H1 (cell line): ENCODE measurements at regions not wholly inside any gene's neighbourhood (a gene's known extent, or its start where the extent isn't known, plus 50 kb on each side); places are given as distances from the start of the nearest gene placed in this dataset.

Experiments used
- CTCF ChIA-PET: fragments of 300-600 bp; sonication (Branson Sonifier 250); formaldehyde crosslinking; loops from one replicate; lab custom pipeline; 2021; ENCODE audit not compliant: partially characterized antibody; lab: Charles Lee
- POLR2A ChIA-PET: fragments of 300-600 bp; sonication (Branson Sonifier 250); formaldehyde crosslinking; loops from one replicate; lab custom pipeline; 2021; ENCODE audit warnings: inconsistent platforms; ENCODE audit not compliant: partially characterized antibody; lab: Charles Lee
- DNase-seq, 2 experiments: peaks; one replicate each; pipeline versions ENCODE4 v3.0.0 to v3.0.0-alpha.2; 2010 to 2022; ENCODE audit warnings: low spot score in 2 of 2, low read depth in 1 of 2, mixed read lengths in 1 of 2
- FAIRE-seq: peaks from 2 replicates; lab custom pipeline; 2011; peaks lifted over from hg19 to GRCh38; lab: Jason Lieb, UNC
- H2AFZ ChIP-seq: 2 replicates; pipeline ENCODE4 v1.8.1; 2012; ENCODE audit warnings: low read length, inconsistent platforms
- H2AK5ac ChIP-seq: 2 replicates; pipeline ENCODE4 v1.6.1; 2013; ENCODE audit warnings: low read depth, low read length
- H2BK120ac ChIP-seq: replicated peaks from 2 replicates; pipeline ENCODE3; 2013; ENCODE audit warnings: low read depth, low read length, inconsistent platforms
- H2BK12ac ChIP-seq: 2 replicates; pipeline ENCODE4 v1.6.1; 2013; ENCODE audit warnings: low read depth, low read length
- H2BK15ac ChIP-seq: 2 replicates; pipeline ENCODE4 v1.6.1; 2013; ENCODE audit warnings: low read length
- H2BK20ac ChIP-seq: 2 replicates; pipeline ENCODE4 v1.6.1; 2013; ENCODE audit warnings: low read length
- H2BK5ac ChIP-seq: 2 replicates; pipeline ENCODE4 v1.6.1; 2013; ENCODE audit warnings: low read depth, low read length
- H3K14ac ChIP-seq: 2 replicates; pipeline ENCODE4 v1.6.1; 2013; ENCODE audit warnings: inconsistent platforms; ENCODE audit not compliant: insufficient read length
- H3K18ac ChIP-seq: 2 replicates; pipeline ENCODE4 v1.6.1; 2013; ENCODE audit warnings: low read length; ENCODE audit errors: extremely low read depth
- H3K23ac ChIP-seq: 2 replicates; pipeline ENCODE4 v1.6.1; 2013; ENCODE audit warnings: inconsistent platforms; ENCODE audit not compliant: insufficient read length
- H3K23me2 ChIP-seq: 2 replicates; pipeline ENCODE4 v1.6.1; 2013; ENCODE audit warnings: low read depth, low read length
- H3K27ac ChIP-seq: 2 replicates; pipeline ENCODE4 v1.6.1; 2011; ENCODE audit warnings: low read depth, low read length, inconsistent platforms
- H3K27me3 ChIP-seq, 4 experiments: replicated peaks in 1 of 4; 1 replicate in 1 of 4; 2 replicates in 3 of 4; pipeline versions ENCODE4 v1.6.1 to v1.8.1; 2011 to 2013; ENCODE audit warnings: low read length in 3 of 4, mild to moderate bottlenecking in 3 of 4, inconsistent platforms in 2 of 4, mixed read lengths in 2 of 4, moderate library complexity in 1 of 4; ENCODE audit not compliant: control insufficient read depth in 3 of 4, insufficient read depth in 3 of 4; ENCODE audit errors: extremely low read depth in 1 of 4
- H3K36me3 ChIP-seq, 4 experiments: 2 replicates each; pipeline versions ENCODE4 v1.6.1 to v1.8.1; 2011 to 2013; ENCODE audit warnings: mild to moderate bottlenecking in 4 of 4, low read length in 3 of 4, moderate library complexity in 2 of 4, control low read depth in 1 of 4, inconsistent platforms in 1 of 4; ENCODE audit not compliant: insufficient read depth in 4 of 4, control insufficient read depth in 2 of 4
- H3K4ac ChIP-seq: replicated peaks from 2 replicates; pipeline ENCODE3; 2013; ENCODE audit warnings: low read length, low read depth, mixed read lengths, inconsistent platforms; ENCODE audit not compliant: insufficient read length
- H3K4me1 ChIP-seq, 4 experiments: replicated peaks in 1 of 4; 1 replicate in 1 of 4; 2 replicates in 3 of 4; pipeline versions ENCODE4 v1.6.1 to v1.8.1; 2011 to 2013; ENCODE audit warnings: low read length in 3 of 4, inconsistent platforms in 2 of 4, mixed read lengths in 1 of 4; ENCODE audit not compliant: insufficient read depth in 4 of 4, control insufficient read depth in 3 of 4
- H3K4me2 ChIP-seq, 2 experiments: 2 replicates each; pipeline versions ENCODE4 v1.6.1 to v1.8.1; 2011 to 2013; ENCODE audit warnings: low read depth in 2 of 2, low read length in 2 of 2, control low read depth in 1 of 2, inconsistent platforms in 1 of 2, mild to moderate bottlenecking in 1 of 2; ENCODE audit not compliant: insufficient read depth in 1 of 2
- H3K4me3 ChIP-seq, 4 experiments: fragments of 200-600, 300-600 bp in 1 of 4; sonication (generic), shearing (Covaris generic), sonication (Bioruptor Twin) in 1 of 4; 2 replicates each; pipeline versions ENCODE4 v1.5.1 to v1.8.1; 2011 to 2016; ENCODE audit warnings: low read length in 4 of 4, low read depth in 3 of 4, control low read depth in 2 of 4, inconsistent platforms in 2 of 4, mild to moderate bottlenecking in 2 of 4, mixed read lengths in 1 of 4, moderate library complexity in 1 of 4; ENCODE audit not compliant: insufficient read depth in 2 of 4; ENCODE audit errors: extremely low read depth in 1 of 4
- H3K56ac ChIP-seq: replicated peaks from 2 replicates; pipeline ENCODE3; 2013; ENCODE audit warnings: low read depth, mild to moderate bottlenecking, mixed read lengths, low read length, inconsistent platforms; ENCODE audit not compliant: insufficient read length
- H3K79me1 ChIP-seq: 2 replicates; pipeline ENCODE4 v1.6.1; 2013; ENCODE audit warnings: low read depth, low read length, control low read depth
- H3K79me2 ChIP-seq, 2 experiments: 2 replicates each; pipeline versions ENCODE4 v1.6.1 to v1.8.1; 2012 to 2013; ENCODE audit warnings: low read length in 2 of 2, mild to moderate bottlenecking in 2 of 2, inconsistent platforms in 1 of 2; ENCODE audit not compliant: insufficient read depth in 2 of 2, control insufficient read depth in 1 of 2
- H3K9ac ChIP-seq, 4 experiments: replicated peaks in 1 of 4; 1 replicate in 1 of 4; 2 replicates in 3 of 4; pipeline versions ENCODE4 v1.6.1 to v1.8.1; 2011 to 2013; ENCODE audit warnings: low read depth in 3 of 4, low read length in 3 of 4, control low read depth in 2 of 4, mild to moderate bottlenecking in 2 of 4, moderate library complexity in 2 of 4, inconsistent platforms in 1 of 4; ENCODE audit errors: extremely low read depth in 1 of 4
- H3K9me3 ChIP-seq, 2 experiments: 2 replicates each; pipeline versions ENCODE4 v1.6.1 to v1.8.1; 2012 to 2013; ENCODE audit warnings: mild to moderate bottlenecking in 2 of 2, moderate library complexity in 2 of 2, control low read depth in 1 of 2, inconsistent platforms in 1 of 2, low read depth in 1 of 2, low read length in 1 of 2, mixed read lengths in 1 of 2; ENCODE audit not compliant: insufficient read depth in 2 of 2
- H4K20me1 ChIP-seq, 2 experiments: replicated peaks in 1 of 2; 2 replicates each; pipeline versions ENCODE3 to v1.8.1; 2011 to 2013; ENCODE audit warnings: inconsistent platforms in 2 of 2, low read length in 2 of 2, mild to moderate bottlenecking in 1 of 2; ENCODE audit not compliant: insufficient read depth in 2 of 2, control insufficient read depth in 1 of 2
- H4K5ac ChIP-seq: 2 replicates; pipeline ENCODE4 v1.6.1; 2013; ENCODE audit warnings: low read length, low read depth, mixed read lengths, inconsistent platforms; ENCODE audit not compliant: insufficient read length
- H4K8ac ChIP-seq: 2 replicates; pipeline ENCODE4 v1.8.0; 2013; ENCODE audit warnings: mild to moderate bottlenecking, moderate library complexity, low read length, inconsistent platforms; ENCODE audit not compliant: insufficient read depth; ENCODE audit errors: extremely low read depth
- H4K91ac ChIP-seq: replicated peaks from 2 replicates; pipeline ENCODE3; 2013; ENCODE audit warnings: low read length, mixed read lengths, inconsistent platforms; ENCODE audit not compliant: insufficient read length
- BACH1 ChIP-seq: IDR thresholded peaks from 2 replicates; pipeline ENCODE4 v1.6.1; 2012; ENCODE audit warnings: low read length, improper control_type of control experiment
- CHD2 ChIP-seq: IDR thresholded peaks from 2 replicates; pipeline ENCODE4 v1.6.1; 2012; ENCODE audit warnings: low read length, improper control_type of control experiment
- CTCF ChIP-seq, 3 experiments: IDR thresholded peaks; 1 replicate in 2 of 3; 2 replicates in 1 of 3; pipeline versions ENCODE4 v1.5.1 to v1.6.1; 2011; ENCODE audit warnings: low read length in 3 of 3, mild to moderate bottlenecking in 3 of 3, inconsistent platforms in 2 of 3, low read depth in 1 of 3, moderate library complexity in 1 of 3; ENCODE audit not compliant: insufficient read depth in 1 of 3; ENCODE audit errors: control extremely low read depth in 1 of 3
- GTF2F1 ChIP-seq: IDR thresholded peaks from 2 replicates; pipeline ENCODE4 v1.6.1; 2012; ENCODE audit warnings: low read depth, low read length, improper control_type of control experiment, borderline replicate concordance
- PHF8 ChIP-seq: fragments of 200-600 bp; sonication (generic); conservative IDR thresholded peaks from 2 replicates; pipeline ENCODE4 v1.7.1; 2012; ENCODE audit warnings: low read depth, mild to moderate bottlenecking, inconsistent platforms, low read length, moderate library complexity
- POLR2A ChIP-seq, 2 experiments: IDR thresholded peaks; 1 replicate in 1 of 2; 2 replicates in 1 of 2; pipeline ENCODE4 v1.6.1; 2011; ENCODE audit warnings: low read depth in 2 of 2, low read length in 2 of 2, mild to moderate bottlenecking in 2 of 2; ENCODE audit errors: control extremely low read depth in 1 of 2
- USF2 ChIP-seq: IDR thresholded peaks from 2 replicates; pipeline ENCODE4 v1.6.1; 2011; ENCODE audit warnings: low read length, improper control_type of control experiment
- ZNF274 ChIP-seq: IDR thresholded peaks from 2 replicates; pipeline ENCODE4 v1.7.0; 2012; ENCODE audit warnings: low read length, borderline replicate concordance; ENCODE audit errors: extremely low read depth
- WGBS, 2 experiments: shearing (Covaris generic) in 1 of 2; methylation state at CpG; one replicate each; pipeline versions ENCODE4 v1.1.6 to v1.1.7; 2013 to 2015; ENCODE audit warnings: low lambda C conversion rate in 2 of 2, mixed read lengths in 2 of 2, inconsistent platforms in 1 of 2, low coverage in 1 of 2, missing lambda C conversion rate in 1 of 2; ENCODE audit not compliant: insufficient replicate concordance in 2 of 2, insufficient coverage in 1 of 2, insufficient read length in 1 of 2; ENCODE audit errors: extremely low coverage in 1 of 2, missing lambda C conversion rate in 1 of 2; 5-methylcytosine and 5-hydroxymethylcytosine counted together

DNA sequence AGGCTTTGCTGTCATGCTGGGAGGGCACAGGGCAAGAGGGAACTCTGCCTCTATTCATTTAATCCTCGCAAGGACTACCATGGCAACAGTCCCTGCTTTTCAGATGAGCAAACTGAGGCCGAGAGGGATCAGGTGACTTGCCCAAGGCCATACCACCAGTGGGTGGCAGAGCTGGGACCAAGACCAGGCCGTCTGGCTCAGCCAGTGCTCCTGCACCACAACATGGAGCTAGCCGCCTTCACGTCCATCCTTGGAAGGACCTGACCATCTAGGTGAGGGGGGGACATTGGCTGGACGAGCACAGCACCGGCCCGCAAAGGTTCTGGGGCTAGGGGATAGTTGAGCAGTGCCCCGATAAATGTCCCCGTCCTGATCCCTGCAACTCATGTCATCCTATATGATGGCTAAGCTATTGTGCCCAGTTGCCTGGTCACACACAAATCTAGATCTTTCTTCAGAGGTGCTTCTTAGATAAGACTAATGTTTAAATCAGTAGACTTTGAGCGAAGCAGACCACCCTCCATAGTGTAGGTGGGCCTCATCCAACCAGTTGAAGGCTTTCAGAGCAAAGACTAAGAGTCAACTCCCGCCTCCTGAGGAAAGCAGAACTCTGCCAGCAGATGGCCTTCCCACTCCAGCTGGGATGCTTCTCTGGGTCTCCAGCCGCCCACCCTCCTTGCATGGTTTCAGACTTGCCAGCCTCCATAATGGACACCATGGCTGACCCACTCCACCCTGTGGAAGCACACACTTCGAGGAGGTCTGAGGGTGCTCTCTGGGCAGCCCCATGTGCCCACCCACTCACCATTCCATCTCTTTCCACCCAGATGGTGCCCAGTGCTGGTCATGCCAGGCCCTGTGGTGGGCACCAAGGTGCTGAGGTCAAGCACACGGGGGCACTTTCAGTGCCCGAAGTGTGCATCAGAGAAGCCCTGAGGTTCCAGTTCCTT is 214.8 kb upstream of the RAB6C start:
- peaks cover 4% of the 10 kb centered on the region for H3K23me2 ChIP-seq
- H3K56ac ChIP-seq, result no peak overlapping the region
- no peak overlapping the region for H3K14ac ChIP-seq
- H4K5ac ChIP-seq, result no peak overlapping the region
- no peak overlapping the region for H4K91ac ChIP-seq
- H4K20me1 ChIP-seq, result peaks cover 0 to 3% of the 10 kb centered on the region in 2 experiments
- no peak overlapping the region for H3K9ac ChIP-seq
- peaks cover 0 to 6% (median 0%) of the 10 kb centered on the region in 4 experiments; a peak in 3 of 7 replicates for H3K4me1 ChIP-seq
- no peak overlapping the region for H3K4me2 ChIP-seq
- H2BK20ac ChIP-seq, result no peak overlapping the region
- no peak overlapping the region for H4K8ac ChIP-seq
- ChIA-PET POLR2A (interaction anchor here (0.9 kb wide), 1 partner anchor 12 kb away, joined by 3 read pairs; no protein-coding TSS in a partner anchor), CTCF (interaction anchor here (0.9 to 1.7 kb wide), 8 partner anchors 12 to 158 kb away, joined by 3 to 6 read pairs (median 3); no protein-coding TSS in a partner anchor)
- no peaks in the 10 kb centered on the region for H3K27me3 ChIP-seq
- no peak overlapping the region for H3K27ac ChIP-seq
- no peak overlapping the region for H3K4me3 ChIP-seq
- no peak overlapping the region for H2AK5ac ChIP-seq
- H3K23ac ChIP-seq, result no peak overlapping the region
- DNase-seq, result no peak
- no peak overlapping the region for H3K4ac ChIP-seq
- H3K79me1 ChIP-seq, result no peaks in the 10 kb centered on the region
- H2BK12ac ChIP-seq, result no peak overlapping the region; the same call in 1 of the 2 replicates
- no peaks in the 10 kb centered on the region for H3K9me3 ChIP-seq
- no peak overlapping the region for H3K18ac ChIP-seq
- no peak for FAIRE-seq
- 88% methylated on average over 16 of the region's 16 CpGs; no CpG with 5 or more reads in 1 of the 2 experiments for WGBS, 2 experiments
- H2BK15ac ChIP-seq, result no peak overlapping the region
- no peaks in the 10 kb centered on the region for H3K79me2 ChIP-seq
- H2BK120ac ChIP-seq, result no peak overlapping the region
- no peak overlapping the region for H2BK5ac ChIP-seq
- H2AFZ ChIP-seq, result no peak overlapping the region
- H3K36me3 ChIP-seq, result no peaks in the 10 kb centered on the region
- TF ChIP-seq USF2 (peak; percentile 38; the same call in 1 of the 2 replicates), PHF8 (no peak), CHD2 (no peak), BACH1 (no peak), CTCF (IDR thresholded peaks at IDR 0.05; ENCODE audit: control extremely low read depth in 1 of 3, insufficient read depth in 1 of 3, low read depth in 1 of 3, low read length in 3 of 3) (peak; percentile 8 to 43 (median 31); a peak in 3 of 4 replicates), ZNF274 (no peak), GTF2F1 (no peak), POLR2A (IDR thresholded peaks at IDR 0.05; ENCODE audit: control extremely low read depth in 1 of 2, low read depth in 2 of 2, low read length in 2 of 2) (no peak)
